ENCODE measurements at regions not wholly inside any gene's neighbourhood (a gene's known extent, or its start where the extent isn't known, plus 50 kb on each side); places are given as distances from the start of the nearest gene placed in this dataset.

- no TSS peak for BruUV-seq (replicated peaks)
- in situ Hi-C loops (cut with MboI), result no loop called here
- TF ChIP-seq NR2F1 (conservative IDR thresholded peaks at IDR 0.05) (no peak), REST (IDR thresholded peaks at IDR 0.05; ENCODE audit: low read depth, low read length) (no peak), WRNIP1 (IDR thresholded peaks at IDR 0.05; ENCODE audit: borderline replicate concordance, low read depth, low read length) (no peak), RELB (IDR thresholded peaks at IDR 0.05; ENCODE audit: low read depth) (no peak), GATAD2B (conservative IDR thresholded peaks at IDR 0.05; ENCODE audit: low read depth) (no peak), TCF7 (IDR thresholded peaks at IDR 0.05; ENCODE audit: borderline replicate concordance) (no peak), ZNF687 (IDR thresholded peaks at IDR 0.05) (no peak), E2F4 (IDR thresholded peaks at IDR 0.05; ENCODE audit: low read depth, low read length) (no peak), IRF4 (IDR thresholded peaks at IDR 0.05; ENCODE audit: low read depth, low read length) (no peak), SPI1 (IDR thresholded peaks at IDR 0.05; ENCODE audit: borderline replicate concordance, insufficient read depth, low read depth, low read length) (no peak)
These were observed 119.1 kb upstream of the HAPLN1 start for GRCh38 chr5:83839788-83840187.

More at GRCh38 chr5:83839788-83840187, 119.1 kb upstream of the HAPLN1 start:
- no peaks in the 10 kb centered on the region for H3K9me3 ChIP-seq (replicated peaks; ENCODE audit: control insufficient read depth, insufficient read depth, low read length)
- no peak overlapping the region for H3K9ac ChIP-seq (ENCODE audit: control insufficient read depth, insufficient read depth, low read length)
- no peak overlapping the region for H2AFZ ChIP-seq (ENCODE audit: control insufficient read depth, low read depth, low read length)
- intact Hi-C loops (cut with micrococcal nuclease; ENCODE audit: unreplicated experiment), result no loop called here
- peaks cover 7% of the 10 kb centered on the region for H3K4me1 ChIP-seq (ENCODE audit: control insufficient read depth, insufficient read depth, low read length)
- FAIRE-seq (no peak), DNase-seq (ENCODE audit: low read depth, low spot score) (no peak), ATAC-seq (no peak)
- H3K27me3 ChIP-seq (replicated peaks in 1 of 2; ENCODE audit: control insufficient read depth in 2 of 2, insufficient read depth in 2 of 2, low read length in 1 of 2), result no peaks in the 10 kb centered on the region
- H3K4me2 ChIP-seq (ENCODE audit: control insufficient read depth, insufficient read depth), result no peak overlapping the region
- CTCF ChIA-PET, result interaction anchor here (1.3 kb wide), 1 partner anchor 38 kb away, joined by 3 read pairs; no protein-coding TSS in a partner anchor
- H3K79me2 ChIP-seq (ENCODE audit: control insufficient read depth, insufficient read depth, low read length), result no peaks in the 10 kb centered on the region
- POLR2A ChIA-PET, result no interaction called here
- 76% methylated on average over 3 of the region's 3 CpGs for WGBS (ENCODE audit: insufficient coverage, insufficient replicate concordance, low lambda C conversion rate, missing lambda C conversion rate)
- H3K36me3 ChIP-seq (ENCODE audit: control insufficient read depth in 2 of 2, insufficient read depth in 2 of 2, low read length in 1 of 2), result no peaks in the 10 kb centered on the region
- RAD21 ChIA-PET (ENCODE audit: unreplicated experiment), result no interaction called here
- H4K20me1 ChIP-seq (ENCODE audit: control insufficient read depth, insufficient read depth), result no peaks in the 10 kb centered on the region
- SMC1A ChIA-PET (ENCODE audit: uncharacterized antibody, unreplicated experiment), result no interaction called here
- H3K27ac ChIP-seq (ENCODE audit: control insufficient read depth, insufficient read depth), result no peak overlapping the region
- no peak overlapping the region for H3K4me3 ChIP-seq
